ENCODE measurements at regions not wholly inside any gene's neighbourhood (a gene's known extent, or its start where the extent isn't known, plus 50 kb on each side); places are given as distances from the start of the nearest gene placed in this dataset.

GRCh38 chr4:129326571-129327460, 230.9 kb downstream of the C4orf33 start:
- H3K14ac ChIP-seq (ENCODE audit: low read length) = no peak overlapping the region
- H2AFZ ChIP-seq (ENCODE audit: low read length) = peak overlapping the region; percentile 45
- H3K4me3 ChIP-seq (ENCODE audit: low read length in 2 of 2) = no peak overlapping the region
- H2BK15ac ChIP-seq (ENCODE audit: low read length) = no peak overlapping the region
- no peaks in the 10 kb centered on the region for H3K36me3 ChIP-seq (replicated peaks in 1 of 2; ENCODE audit: control insufficient read depth in 2 of 2, insufficient read depth in 2 of 2, low read length in 2 of 2)
- peaks cover 7 to 9% of the 10 kb centered on the region in 2 donors for H3K4me1 ChIP-seq (ENCODE audit: control insufficient read depth in 2 of 2, insufficient read depth in 1 of 2, low read depth in 1 of 2, low read length in 2 of 2)
- H3K23ac ChIP-seq (ENCODE audit: low read depth, low read length, poor library complexity) = no peak overlapping the region
- no peak overlapping the region for H4K8ac ChIP-seq (ENCODE audit: low read depth, low read length)
- no peaks in the 10 kb centered on the region for H3K27me3 ChIP-seq (ENCODE audit: control insufficient read depth in 3 of 3, insufficient read depth in 3 of 3, low read depth in 1 of 3, low read length in 3 of 3)
- no peak overlapping the region for H3K27ac ChIP-seq (replicated peaks; ENCODE audit: low read length)
- DNase-seq (ENCODE audit: low spot score) = no peak
- peak overlapping the region; percentile 30 for H3K9ac ChIP-seq (ENCODE audit: low read depth, low read length, poor library complexity)
- H3K9me3 ChIP-seq (replicated peaks in 1 of 2; ENCODE audit: control insufficient read depth in 2 of 2, insufficient read depth in 1 of 2, low read depth in 1 of 2, low read length in 2 of 2) = no peaks in the 10 kb centered on the region
- H3K4ac ChIP-seq (ENCODE audit: low read length) = no peak overlapping the region
- H2BK5ac ChIP-seq (ENCODE audit: low read length) = no peak overlapping the region
- H3K18ac ChIP-seq (ENCODE audit: low read length) = no peak overlapping the region
- no CpG with 5 or more reads among the region's 7 CpGs for WGBS, 2 donors (ENCODE audit: extremely low coverage in 2 of 2, insufficient read length in 2 of 2, insufficient replicate concordance in 1 of 2)
- no peak overlapping the region for H4K91ac ChIP-seq (ENCODE audit: low read depth, low read length, poor library complexity)
- H3K79me1 ChIP-seq (ENCODE audit: low read depth, low read length) = no peaks in the 10 kb centered on the region
- H2AK5ac ChIP-seq (ENCODE audit: low read depth, low read length) = no peak overlapping the region
- H3K4me2 ChIP-seq (ENCODE audit: insufficient read depth, low read length, poor library complexity, severe bottlenecking) = no peak overlapping the region
- no peak overlapping the region for H2BK12ac ChIP-seq (ENCODE audit: low read length)
- H2BK120ac ChIP-seq (ENCODE audit: low read depth, low read length) = no peak overlapping the region

- H2BK120ac ChIP-seq (ENCODE audit: low read depth, low read length) = no peak overlapping the region
- no peak overlapping the region for H2AFZ ChIP-seq (ENCODE audit: low read length)
- no peak overlapping the region for H3K14ac ChIP-seq (ENCODE audit: low read length)
- H2AK5ac ChIP-seq (ENCODE audit: low read depth, low read length) = no peak overlapping the region
- H3K4me1 ChIP-seq (ENCODE audit: control insufficient read depth in 2 of 2, insufficient read depth in 1 of 2, low read depth in 1 of 2, low read length in 2 of 2) = peaks cover 7% of the 10 kb centered on the region in 2 donors
- H3K9me3 ChIP-seq (replicated peaks in 1 of 2; ENCODE audit: control insufficient read depth in 2 of 2, insufficient read depth in 1 of 2, low read depth in 1 of 2, low read length in 2 of 2) = no peaks in the 10 kb centered on the region
- H2BK12ac ChIP-seq (ENCODE audit: low read length) = no peak overlapping the region
- H2BK5ac ChIP-seq (ENCODE audit: low read length) = no peak overlapping the region
- no peaks in the 10 kb centered on the region for H3K79me1 ChIP-seq (ENCODE audit: low read depth, low read length)
- H3K4me2 ChIP-seq (ENCODE audit: insufficient read depth, low read length, poor library complexity, severe bottlenecking) = no peak overlapping the region
- DNase-seq (ENCODE audit: low spot score) = no peak
- no peak overlapping the region for H3K23ac ChIP-seq (ENCODE audit: low read depth, low read length, poor library complexity)
- H3K36me3 ChIP-seq (replicated peaks in 1 of 2; ENCODE audit: control insufficient read depth in 2 of 2, insufficient read depth in 2 of 2, low read length in 2 of 2) = no peaks in the 10 kb centered on the region
- WGBS, 2 donors (ENCODE audit: extremely low coverage in 2 of 2, insufficient read length in 2 of 2, insufficient replicate concordance in 1 of 2) = no CpG with 5 or more reads among the region's 2 CpGs
- no peak overlapping the region for H3K27ac ChIP-seq (replicated peaks; ENCODE audit: low read length)
- no peak overlapping the region for H4K8ac ChIP-seq (ENCODE audit: low read depth, low read length)
- H3K4me3 ChIP-seq (ENCODE audit: low read length in 2 of 2) = no peak overlapping the region
- H3K9ac ChIP-seq (ENCODE audit: low read depth, low read length, poor library complexity) = no peak overlapping the region
- no peak overlapping the region for H3K18ac ChIP-seq (ENCODE audit: low read length)
- no peak overlapping the region for H3K4ac ChIP-seq (ENCODE audit: low read length)
- H4K91ac ChIP-seq (ENCODE audit: low read depth, low read length, poor library complexity) = no peak overlapping the region
- no peaks in the 10 kb centered on the region for H3K27me3 ChIP-seq (ENCODE audit: control insufficient read depth in 3 of 3, insufficient read depth in 3 of 3, low read depth in 1 of 3, low read length in 3 of 3)
- no peak overlapping the region for H2BK15ac ChIP-seq (ENCODE audit: low read length)
These were observed 231.7 kb downstream of the C4orf33 start for GRCh38 chr4:129327637-129328036.

GRCh38 chr4:129328162-129328561, 232.2 kb downstream of the C4orf33 start:
- Histone ChIP-seq H3K23ac (ENCODE audit: low read depth, low read length, poor library complexity) (no peak overlapping the region), H2AK5ac (ENCODE audit: low read depth, low read length) (no peak overlapping the region), H3K14ac (ENCODE audit: low read length) (no peak overlapping the region), H3K4me2 (ENCODE audit: insufficient read depth, low read length, poor library complexity, severe bottlenecking) (no peak overlapping the region), H2AFZ (ENCODE audit: low read length) (no peak overlapping the region), H3K9me3 (replicated peaks in 1 of 2; ENCODE audit: control insufficient read depth in 2 of 2, insufficient read depth in 1 of 2, low read depth in 1 of 2, low read length in 2 of 2) (no peaks in the 10 kb centered on the region), H4K91ac (ENCODE audit: low read depth, low read length, poor library complexity) (no peak overlapping the region), H2BK5ac (ENCODE audit: low read length) (no peak overlapping the region), H3K4me3 (ENCODE audit: low read length in 2 of 2) (no peak overlapping the region), H3K9ac (ENCODE audit: low read depth, low read length, poor library complexity) (no peak overlapping the region), H3K79me1 (ENCODE audit: low read depth, low read length) (no peaks in the 10 kb centered on the region), H3K27me3 (ENCODE audit: control insufficient read depth in 3 of 3, insufficient read depth in 3 of 3, low read depth in 1 of 3, low read length in 3 of 3) (no peaks in the 10 kb centered on the region), H3K18ac (ENCODE audit: low read length) (no peak overlapping the region), H4K8ac (ENCODE audit: low read depth, low read length) (no peak overlapping the region), H3K4ac (ENCODE audit: low read length) (no peak overlapping the region), H2BK120ac (ENCODE audit: low read depth, low read length) (no peak overlapping the region), H2BK15ac (ENCODE audit: low read length) (no peak overlapping the region), H3K36me3 (replicated peaks in 1 of 2; ENCODE audit: control insufficient read depth in 2 of 2, insufficient read depth in 2 of 2, low read length in 2 of 2) (no peaks in the 10 kb centered on the region), H2BK12ac (ENCODE audit: low read length) (no peak overlapping the region), H3K27ac (replicated peaks; ENCODE audit: low read length) (no peak overlapping the region), H3K4me1 (ENCODE audit: control insufficient read depth in 2 of 2, insufficient read depth in 1 of 2, low read depth in 1 of 2, low read length in 2 of 2) (peaks cover 5% of the 10 kb centered on the region in 2 donors)
- no peak for DNase-seq (ENCODE audit: low spot score)
- WGBS, 2 donors (ENCODE audit: extremely low coverage in 2 of 2, insufficient read length in 2 of 2, insufficient replicate concordance in 1 of 2) = no CpG with 5 or more reads among the region's 3 CpGs

- no peak for DNase-seq (ENCODE audit: low spot score)
- H3K9ac ChIP-seq (ENCODE audit: low read depth, low read length, poor library complexity) = no peak overlapping the region
- peaks cover 12 to 21% of the 10 kb centered on the region in 2 donors for H3K4me1 ChIP-seq (ENCODE audit: control insufficient read depth in 2 of 2, insufficient read depth in 1 of 2, low read depth in 1 of 2, low read length in 2 of 2)
- no peak overlapping the region for H3K27ac ChIP-seq (replicated peaks; ENCODE audit: low read length)
- H3K36me3 ChIP-seq (replicated peaks in 1 of 2; ENCODE audit: control insufficient read depth in 2 of 2, insufficient read depth in 2 of 2, low read length in 2 of 2) = no peaks in the 10 kb centered on the region
- H3K4me3 ChIP-seq (ENCODE audit: low read length in 2 of 2) = no peak overlapping the region
- H3K23ac ChIP-seq (ENCODE audit: low read depth, low read length, poor library complexity) = no peak overlapping the region
- H3K4ac ChIP-seq (ENCODE audit: low read length) = no peak overlapping the region
- no peaks in the 10 kb centered on the region for H3K79me1 ChIP-seq (ENCODE audit: low read depth, low read length)
- H3K18ac ChIP-seq (ENCODE audit: low read length) = no peak overlapping the region
- H2AFZ ChIP-seq (ENCODE audit: low read length) = no peak overlapping the region
- H3K4me2 ChIP-seq (ENCODE audit: insufficient read depth, low read length, poor library complexity, severe bottlenecking) = no peak overlapping the region
- H4K91ac ChIP-seq (ENCODE audit: low read depth, low read length, poor library complexity) = no peak overlapping the region
- no peak overlapping the region for H4K8ac ChIP-seq (ENCODE audit: low read depth, low read length)
- H2BK5ac ChIP-seq (ENCODE audit: low read length) = no peak overlapping the region
- no peak overlapping the region for H2AK5ac ChIP-seq (ENCODE audit: low read depth, low read length)
- H2BK120ac ChIP-seq (ENCODE audit: low read depth, low read length) = no peak overlapping the region
- H3K27me3 ChIP-seq (ENCODE audit: control insufficient read depth in 3 of 3, insufficient read depth in 3 of 3, low read depth in 1 of 3, low read length in 3 of 3) = no peaks in the 10 kb centered on the region
- H2BK15ac ChIP-seq (ENCODE audit: low read length) = no peak overlapping the region
- no peak overlapping the region for H2BK12ac ChIP-seq (ENCODE audit: low read length)
- no peaks in the 10 kb centered on the region for H3K9me3 ChIP-seq (replicated peaks in 1 of 2; ENCODE audit: control insufficient read depth in 2 of 2, insufficient read depth in 1 of 2, low read depth in 1 of 2, low read length in 2 of 2)
- no peak overlapping the region for H3K14ac ChIP-seq (ENCODE audit: low read length)
These were observed 238.2 kb downstream of the C4orf33 start for GRCh38 chr4:129334136-129334535.

Measured in neuronal stem cell (in vitro differentiated cells).